Fibroblast of lung (primary cell): ENCODE measurements at regions not wholly inside any gene's neighbourhood (a gene's known extent, or its start where the extent isn't known, plus 50 kb on each side); places are given as distances from the start of the nearest gene placed in this dataset.

ENCODE experiments used
- DNase-seq, 2 donors: peaks; one replicate each; pipeline versions ENCODE4 v3.0.0 to v3.0.0-alpha.2; 2010; ENCODE audit warnings: low read depth in 2 of 2
- H2AFZ ChIP-seq: 2 replicates; pipeline ENCODE4 v1.5.1; 2012; ENCODE audit warnings: low read length, control low read depth, inconsistent platforms
- H3K27ac ChIP-seq: 2 replicates; pipeline ENCODE4 v1.5.1; 2011; ENCODE audit warnings: low read length, control low read depth; ENCODE audit not compliant: insufficient read depth
- H3K27me3 ChIP-seq: 2 replicates; pipeline ENCODE4 v1.5.1; 2011; ENCODE audit warnings: mild to moderate bottlenecking, low read length; ENCODE audit not compliant: control insufficient read depth, insufficient read depth
- H3K36me3 ChIP-seq: 2 replicates; pipeline ENCODE4 v1.5.1; 2011; ENCODE audit warnings: low read length; ENCODE audit not compliant: control insufficient read depth, insufficient read depth
- H3K4me1 ChIP-seq: 2 replicates; pipeline ENCODE4 v1.5.1; 2011; ENCODE audit warnings: low read length; ENCODE audit not compliant: control insufficient read depth, insufficient read depth; ENCODE audit errors: extremely low read depth
- H3K4me2 ChIP-seq: 2 replicates; pipeline ENCODE4 v1.5.1; 2011; ENCODE audit warnings: low read length, control low read depth; ENCODE audit not compliant: insufficient read depth; ENCODE audit errors: extremely low read depth
- H3K4me3 ChIP-seq, 4 experiments: fragments of 200-600 bp in 1 of 4; sonication (generic) in 1 of 4; replicated peaks in 1 of 4; 2 replicates each; pipeline ENCODE4 v1.5.1; 2011 to 2016; ENCODE audit warnings: low read length in 4 of 4, low read depth in 3 of 4, mild to moderate bottlenecking in 3 of 4, control low read depth in 2 of 4, inconsistent platforms in 1 of 4, mixed read lengths in 1 of 4; ENCODE audit not compliant: insufficient read depth in 1 of 4; ENCODE audit errors: control extremely low read depth in 1 of 4
- H3K79me2 ChIP-seq: 2 replicates; pipeline ENCODE4 v1.5.1; 2012; ENCODE audit warnings: mild to moderate bottlenecking, low read length, inconsistent platforms; ENCODE audit not compliant: control insufficient read depth, insufficient read depth
- H3K9ac ChIP-seq: 2 replicates; pipeline ENCODE4 v1.5.1; 2011; ENCODE audit warnings: mild to moderate bottlenecking, low read length, control low read depth; ENCODE audit not compliant: insufficient read depth
- H3K9me3 ChIP-seq: 2 replicates; pipeline ENCODE4 v1.5.1; 2012; ENCODE audit warnings: low read depth, low read length; ENCODE audit not compliant: control insufficient read depth, insufficient read depth
- H4K20me1 ChIP-seq: 2 replicates; pipeline ENCODE4 v1.5.1; 2011; ENCODE audit warnings: low read length; ENCODE audit not compliant: control insufficient read depth, insufficient read depth; ENCODE audit errors: extremely low read depth
- CTCF ChIP-seq, 2 donors: IDR thresholded peaks in 1 of 2; conservative IDR thresholded peaks in 1 of 2; 1 replicate in 1 of 2; 2 replicates in 1 of 2; pipeline ENCODE4 v1.5.1; 2011 to 2012; ENCODE audit warnings: low read length in 2 of 2, control low read depth in 1 of 2, inconsistent platforms in 1 of 2, low read depth in 1 of 2, mild to moderate bottlenecking in 1 of 2
- EZH2 ChIP-seq: IDR thresholded peaks from 2 replicates; pipeline ENCODE4 v1.5.1; 2012; ENCODE audit warnings: low read length, control low read depth, mild to moderate bottlenecking; ENCODE audit errors: missing control alignments

GRCh38 chr22:48199667-48200066 lies 1437.2 kb downstream of the TBC1D22A start:
- H3K79me2 ChIP-seq = no peaks in the 10 kb centered on the region
- no peaks in the 10 kb centered on the region for H4K20me1 ChIP-seq
- H3K27me3 ChIP-seq = no peaks in the 10 kb centered on the region
- H3K9me3 ChIP-seq = no peaks in the 10 kb centered on the region
- no peaks in the 10 kb centered on the region for H3K4me1 ChIP-seq
- H3K9ac ChIP-seq = no peak overlapping the region
- no peaks in the 10 kb centered on the region for H3K36me3 ChIP-seq
- no peak overlapping the region for H3K27ac ChIP-seq
- no peak overlapping the region for H3K4me2 ChIP-seq
- no peak overlapping the region for H2AFZ ChIP-seq
- no peak overlapping the region for H3K4me3 ChIP-seq
- TF ChIP-seq CTCF (conservative IDR thresholded peaks at IDR 0.05 in 1 of 2, IDR thresholded peaks at IDR 0.05 in 1 of 2; ENCODE audit: low read depth in 1 of 2, low read length in 2 of 2) (no peak), EZH2 (no peak)
- DNase-seq = no peak

- Histone ChIP-seq H3K4me3 (no peak overlapping the region), H3K27ac (no peak overlapping the region), H3K4me1 (no peaks in the 10 kb centered on the region), H3K36me3 (no peaks in the 10 kb centered on the region), H3K27me3 (no peaks in the 10 kb centered on the region), H2AFZ (no peak overlapping the region), H4K20me1 (no peaks in the 10 kb centered on the region), H3K9me3 (no peaks in the 10 kb centered on the region), H3K4me2 (no peak overlapping the region), H3K79me2 (no peaks in the 10 kb centered on the region), H3K9ac (no peak overlapping the region)
- TF ChIP-seq EZH2 (no peak), CTCF (conservative IDR thresholded peaks at IDR 0.05 in 1 of 2, IDR thresholded peaks at IDR 0.05 in 1 of 2; ENCODE audit: low read depth in 1 of 2, low read length in 2 of 2) (no peak)
- DNase-seq = no peak
These were observed 1436.3 kb downstream of the TBC1D22A start for GRCh38 chr22:48198489-48199459.

DNA sequence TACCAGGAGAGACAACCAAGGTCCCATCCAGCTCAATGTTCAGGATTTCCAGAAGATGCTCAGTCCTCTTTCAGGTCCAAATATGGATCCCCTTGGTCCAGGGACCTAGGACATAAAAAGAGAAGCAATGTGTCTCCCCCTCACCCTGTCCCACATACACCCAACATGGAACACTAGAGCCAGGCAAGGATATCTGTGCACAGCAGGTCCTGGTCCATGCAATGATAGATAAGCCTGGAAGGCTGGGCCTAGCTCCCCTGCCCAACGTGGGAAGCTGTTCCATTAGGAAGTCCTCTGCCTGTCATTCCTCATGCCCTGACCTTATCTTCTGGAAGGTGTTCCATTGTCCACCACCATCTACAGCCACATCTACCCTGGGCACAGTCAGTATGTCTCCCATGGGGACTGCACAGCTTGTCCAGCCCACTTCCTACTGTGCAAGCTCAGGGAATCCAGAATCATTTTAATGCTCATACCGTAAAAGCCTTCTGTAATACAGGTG lies 1434.8 kb downstream of the TBC1D22A start:
- no peaks in the 10 kb centered on the region for H3K9me3 ChIP-seq
- H3K4me3 ChIP-seq = no peak overlapping the region
- no peaks in the 10 kb centered on the region for H3K27me3 ChIP-seq
- no peak overlapping the region for H2AFZ ChIP-seq
- H3K27ac ChIP-seq = no peak overlapping the region
- DNase-seq = no peak
- H4K20me1 ChIP-seq = no peaks in the 10 kb centered on the region
- H3K4me2 ChIP-seq = no peak overlapping the region
- H3K9ac ChIP-seq = no peak overlapping the region
- TF ChIP-seq EZH2 = no peak
- TF ChIP-seq CTCF (conservative IDR thresholded peaks at IDR 0.05 in 1 of 2, IDR thresholded peaks at IDR 0.05 in 1 of 2; ENCODE audit: low read depth in 1 of 2, low read length in 2 of 2) = no peak
- H3K36me3 ChIP-seq = no peaks in the 10 kb centered on the region
- H3K79me2 ChIP-seq = no peaks in the 10 kb centered on the region
- H3K4me1 ChIP-seq = no peaks in the 10 kb centered on the region
